Heart left ventricle (tissue), 16 donors: ENCODE measurements at regions not wholly inside any gene's neighbourhood (a gene's known extent, or its start where the extent isn't known, plus 50 kb on each side); places are given as distances from the start of the nearest gene placed in this dataset.

ENCODE experiments used
- ATAC-seq, 4 donors: fragments of 200-7000 bp; cut with Tn5 transposase; one replicate each; pipeline ENCODE4 v1.9.1; 2020 to 2022; ENCODE audit warnings: moderate library complexity in 4 of 4, mild to moderate bottlenecking in 3 of 4, moderate number of reproducible peaks in 1 of 4
- DNase-seq, 5 donors: peaks; one replicate each; pipeline ENCODE4 v3.0.0-alpha.2; 2020
- H3K27ac ChIP-seq, 12 donors: fragments of 200-600 bp; sonication (generic) in 4 of 12; one replicate each; pipeline versions ENCODE4 v1.5.0 to v1.8.0; 2016 to 2022; ENCODE audit warnings: mild to moderate bottlenecking in 2 of 12
- H3K27me3 ChIP-seq, 9 donors: fragments of 200-600 bp; sonication (generic) in 2 of 9; one replicate each; pipeline versions ENCODE4 v1.5.1 to v1.8.0; 2016 to 2022; ENCODE audit warnings: mild to moderate bottlenecking in 3 of 9
- H3K36me3 ChIP-seq, 9 donors: fragments of 200-600 bp; sonication (generic) in 2 of 9; one replicate each; pipeline versions ENCODE4 v1.5.0 to v1.8.0; 2018 to 2022; ENCODE audit warnings: mild to moderate bottlenecking in 2 of 9
- H3K4me1 ChIP-seq, 12 donors: fragments of 200-600 bp; sonication (generic) in 4 of 12; one replicate each; pipeline versions ENCODE4 v1.5.0 to v1.8.0; 2016 to 2022; ENCODE audit warnings: mild to moderate bottlenecking in 3 of 12
- H3K4me3 ChIP-seq, 12 donors: fragments of 200-600 bp; sonication (generic) in 4 of 12; one replicate each; pipeline versions ENCODE4 v1.5.0 to v1.8.0; 2017 to 2022; ENCODE audit warnings: mild to moderate bottlenecking in 9 of 12, moderate library complexity in 4 of 12
- H3K9me3 ChIP-seq, 12 donors: fragments of 200-600 bp; sonication (generic) in 4 of 12; one replicate each; pipeline versions ENCODE4 v1.5.0 to v1.8.0; 2016 to 2022; ENCODE audit warnings: mild to moderate bottlenecking in 1 of 12
- CTCF ChIP-seq, 12 donors: fragments of 200-600 bp; sonication (generic) in 4 of 12; IDR thresholded peaks; one replicate each; pipeline versions ENCODE4 v1.5.0 to v1.8.0; 2018 to 2022; ENCODE audit warnings: antibody characterized with exemption in 12 of 12, mild to moderate bottlenecking in 5 of 12
- POLR2A ChIP-seq, 2 donors: fragments of 450-650 bp; IDR thresholded peaks; one replicate each; pipeline ENCODE4 v1.6.1; 2017; ENCODE audit warnings: antibody characterized with exemption in 2 of 2, mild to moderate bottlenecking in 2 of 2, moderate library complexity in 2 of 2
- WGBS, 4 donors: extraction: QIAGEN DNeasy Blood & Tissue Kit in 2 of 4; methylation state at CpG; one replicate each; pipeline versions ENCODE4 v1.1.5 to v1.1.7; 2013 to 2018; 5-methylcytosine and 5-hydroxymethylcytosine counted together
- intact Hi-C, 10 donors: fragments of 100-400 bp; cut with DNase I; formaldehyde crosslinking; loops; one replicate each; pipeline versions ENCODE4 v1.11.1 to v1.14.2; 2022
- donor health status: ischemic (EF 13 %, LVEDD 7.1; RV severe dilation, severe dysfunction).
- donor health status: healthy with polysubstance abuse.
- donor health status: DM: no; HTN: yes; CAD: no.
- donor health status: DM: no; HTN: no; CAD: no.
- donor health status: ischemic (EF 25% LVEDD 6.9; RV normal size, moderate dysfunction).
- donor health status: ischemic (EF 25% LVEDD 5.7; RV mildly dilated, moderate dysfunction).
- donor health status: healthy.
- donor health status: DM: yes; HTN: yes; CAD: no.
- donor health status: ischemic (EF 35%, LVEDD 5.7; RV mildly dilated, moderate dysfunction).
- donor health status: nonischemic (EF 11% LVEDD 7.7; RV severe dilation, severe dysfunction).
- donor health status: DM: yes; HTN: yes; CAD: no.
- donor health status: PGD.
- donor health status: ischemic (EF 29% LVEDD 5.4; RV normal size, mild dysfunction).
- donor health status: nonischemic (EF 23%, LVEDD 6.1; RV moderate dilation, normal function).

- peaks cover 0 to 10% (median 0%) of the 10 kb centered on the region in 9 donors for H3K27me3 ChIP-seq
- H3K27ac ChIP-seq, result no peak overlapping the region
- no peaks in the 10 kb centered on the region for H3K36me3 ChIP-seq
- no peak overlapping the region for H3K4me3 ChIP-seq
- intact Hi-C loops, result no loop called here
- DNase-seq, result no peak
- WGBS, 4 donors, result 78 to 82% (median 79%) methylated on average over 4 of the region's 4 CpGs
- H3K9me3 ChIP-seq, result no peaks in the 10 kb centered on the region
- TF ChIP-seq CTCF (IDR thresholded peaks at IDR 0.05) (no peak), POLR2A (IDR thresholded peaks at IDR 0.05) (no peak)
- peaks cover 0 to 3% (median 0%) of the 10 kb centered on the region in 12 donors for H3K4me1 ChIP-seq
- no peak for ATAC-seq
Measured at GRCh38 chr17:51353296-51353695, 93.0 kb downstream of the UTP18 start.

GRCh38 chr17:51354936-51355335, 94.6 kb downstream of the UTP18 start:
- no peak for ATAC-seq
- intact Hi-C loops, result no loop called here

GRCh38 chr17:51355441-51356410, 95.4 kb downstream of the UTP18 start:
- Histone ChIP-seq H3K36me3 (no peaks in the 10 kb centered on the region), H3K27me3 (peaks cover 0 to 10% (median 0%) of the 10 kb centered on the region in 9 donors), H3K27ac (no peak overlapping the region), H3K4me3 (no peak overlapping the region), H3K4me1 (peaks cover 0 to 3% (median 0%) of the 10 kb centered on the region in 12 donors), H3K9me3 (no peaks in the 10 kb centered on the region)
- 49 to 58% (median 55%) methylated on average over 18 of the region's 18 CpGs for WGBS, 4 donors
- no peak for TF ChIP-seq POLR2A (IDR thresholded peaks at IDR 0.05)
- no peak for TF ChIP-seq CTCF (IDR thresholded peaks at IDR 0.05)
- DNase-seq, result no peak
- intact Hi-C loops, result no loop called here
- ATAC-seq, result no peak

More at GRCh38 chr17:51354936-51355335, 94.6 kb downstream of the UTP18 start:
- H3K4me3 ChIP-seq, result no peak overlapping the region
- H3K9me3 ChIP-seq, result no peaks in the 10 kb centered on the region
- peaks cover 0 to 3% (median 0%) of the 10 kb centered on the region in 12 donors for H3K4me1 ChIP-seq
- H3K36me3 ChIP-seq, result no peaks in the 10 kb centered on the region
- WGBS, 4 donors, result 43 to 66% (median 58%) methylated on average over 2 of the region's 2 CpGs
- DNase-seq, result no peak
- no peak for TF ChIP-seq POLR2A (IDR thresholded peaks at IDR 0.05)
- peaks cover 0 to 10% (median 0%) of the 10 kb centered on the region in 9 donors for H3K27me3 ChIP-seq
- no peak overlapping the region for H3K27ac ChIP-seq

GRCh38 chr17:51359055-51359454, 98.7 kb downstream of the UTP18 start:
- Histone ChIP-seq H3K9me3 (no peaks in the 10 kb centered on the region), H3K27me3 (peaks cover 0 to 10% (median 0%) of the 10 kb centered on the region in 9 donors), H3K36me3 (no peaks in the 10 kb centered on the region), H3K4me1 (no peaks in the 10 kb centered on the region), H3K27ac (no peak overlapping the region), H3K4me3 (no peak overlapping the region)
- 85 to 89% (median 87%) methylated on average over 4 of the region's 4 CpGs for WGBS, 4 donors
- ATAC-seq (no peak), DNase-seq (no peak)
- TF ChIP-seq POLR2A (IDR thresholded peaks at IDR 0.05) (no peak), CTCF (IDR thresholded peaks at IDR 0.05) (no peak)
- intact Hi-C loops, result no loop called here
